ENCODE measurements at regions not wholly inside any gene's neighbourhood (a gene's known extent, or its start where the extent isn't known, plus 50 kb on each side); places are given as distances from the start of the nearest gene placed in this dataset.

GRCh38 chr2:106970471-106971261, 84.7 kb upstream of the ST6GAL2 start:
- no peaks in the 10 kb centered on the region for H3K4me1 ChIP-seq
- no peak for DNase-seq
- no peaks in the 10 kb centered on the region for H3K9me3 ChIP-seq
- TF ChIP-seq, protein P1, sequence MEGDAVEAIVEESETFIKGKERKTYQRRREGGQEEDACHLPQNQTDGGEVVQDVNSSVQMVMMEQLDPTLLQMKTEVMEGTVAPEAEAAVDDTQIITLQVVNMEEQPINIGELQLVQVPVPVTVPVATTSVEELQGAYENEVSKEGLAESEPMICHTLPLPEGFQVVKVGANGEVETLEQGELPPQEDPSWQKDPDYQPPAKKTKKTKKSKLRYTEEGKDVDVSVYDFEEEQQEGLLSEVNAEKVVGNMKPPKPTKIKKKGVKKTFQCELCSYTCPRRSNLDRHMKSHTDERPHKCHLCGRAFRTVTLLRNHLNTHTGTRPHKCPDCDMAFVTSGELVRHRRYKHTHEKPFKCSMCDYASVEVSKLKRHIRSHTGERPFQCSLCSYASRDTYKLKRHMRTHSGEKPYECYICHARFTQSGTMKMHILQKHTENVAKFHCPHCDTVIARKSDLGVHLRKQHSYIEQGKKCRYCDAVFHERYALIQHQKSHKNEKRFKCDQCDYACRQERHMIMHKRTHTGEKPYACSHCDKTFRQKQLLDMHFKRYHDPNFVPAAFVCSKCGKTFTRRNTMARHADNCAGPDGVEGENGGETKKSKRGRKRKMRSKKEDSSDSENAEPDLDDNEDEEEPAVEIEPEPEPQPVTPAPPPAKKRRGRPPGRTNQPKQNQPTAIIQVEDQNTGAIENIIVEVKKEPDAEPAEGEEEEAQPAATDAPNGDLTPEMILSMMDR (IDR thresholded peaks at IDR 0.05), result no peak
- no peak for TF ChIP-seq POLR2A (IDR thresholded peaks at IDR 0.05)
- H3K4me3 ChIP-seq, result no peak overlapping the region
- H3K27ac ChIP-seq, result no peak overlapping the region
- no peaks in the 10 kb centered on the region for H3K27me3 ChIP-seq
- no peaks in the 10 kb centered on the region for H3K36me3 ChIP-seq

DNA sequence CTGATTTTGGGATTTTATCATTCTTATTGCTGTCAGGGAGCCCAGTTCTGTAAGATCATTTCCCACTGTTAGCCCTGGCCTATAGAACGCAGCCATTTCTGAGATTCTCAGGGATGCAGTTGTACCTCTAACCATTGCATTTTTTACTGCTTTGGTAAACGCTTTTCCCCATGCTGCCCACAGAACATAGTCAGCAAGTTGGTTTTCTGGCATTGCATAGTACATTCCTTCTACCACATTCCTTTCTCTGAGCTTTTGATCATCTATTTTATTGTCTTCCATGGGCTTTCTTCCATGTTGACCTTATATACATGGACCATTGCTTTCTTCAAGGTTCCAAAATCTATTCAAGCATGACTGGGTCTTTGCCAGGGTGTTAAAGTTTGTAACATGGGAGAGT, 86.8 kb upstream of the ST6GAL2 start:
- DNase-seq, result no peak
- no peak for TF ChIP-seq POLR2A (IDR thresholded peaks at IDR 0.05)
- TF ChIP-seq, protein P1 (IDR thresholded peaks at IDR 0.05), result no peak
- H3K4me3 ChIP-seq, result no peak overlapping the region
- H3K27ac ChIP-seq, result no peak overlapping the region
- no peaks in the 10 kb centered on the region for H3K36me3 ChIP-seq
- no peaks in the 10 kb centered on the region for H3K4me1 ChIP-seq
- H3K9me3 ChIP-seq, result no peaks in the 10 kb centered on the region
- H3K27me3 ChIP-seq, result no peaks in the 10 kb centered on the region

DNA sequence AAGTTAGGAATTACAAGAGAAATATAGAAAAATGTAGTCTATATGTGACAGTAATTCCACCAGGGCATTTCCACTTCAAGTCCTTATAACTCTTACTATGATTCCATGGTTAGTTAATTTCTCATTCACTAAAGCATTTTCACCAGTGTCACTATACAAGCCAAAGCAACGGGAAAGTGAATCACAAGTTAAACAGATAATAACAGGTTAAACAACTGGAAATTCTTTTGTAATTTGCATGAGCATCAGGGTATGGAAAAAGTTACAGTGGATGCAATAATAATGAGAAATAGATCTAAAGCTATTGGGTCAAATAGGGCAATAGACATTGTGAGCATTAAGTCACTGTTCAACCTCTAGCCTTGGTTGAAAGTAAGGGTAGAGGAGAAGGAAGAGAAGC, 88.9 kb upstream of the ST6GAL2 start:
- no peaks in the 10 kb centered on the region for H3K9me3 ChIP-seq
- no peak overlapping the region for H3K4me3 ChIP-seq
- H3K27ac ChIP-seq, result no peak overlapping the region
- no peaks in the 10 kb centered on the region for H3K4me1 ChIP-seq
- TF ChIP-seq POLR2A (IDR thresholded peaks at IDR 0.05), result no peak
- TF ChIP-seq, protein P1 (IDR thresholded peaks at IDR 0.05), result no peak
- no peak for DNase-seq
- no peaks in the 10 kb centered on the region for H3K27me3 ChIP-seq
- no peaks in the 10 kb centered on the region for H3K36me3 ChIP-seq

DNA sequence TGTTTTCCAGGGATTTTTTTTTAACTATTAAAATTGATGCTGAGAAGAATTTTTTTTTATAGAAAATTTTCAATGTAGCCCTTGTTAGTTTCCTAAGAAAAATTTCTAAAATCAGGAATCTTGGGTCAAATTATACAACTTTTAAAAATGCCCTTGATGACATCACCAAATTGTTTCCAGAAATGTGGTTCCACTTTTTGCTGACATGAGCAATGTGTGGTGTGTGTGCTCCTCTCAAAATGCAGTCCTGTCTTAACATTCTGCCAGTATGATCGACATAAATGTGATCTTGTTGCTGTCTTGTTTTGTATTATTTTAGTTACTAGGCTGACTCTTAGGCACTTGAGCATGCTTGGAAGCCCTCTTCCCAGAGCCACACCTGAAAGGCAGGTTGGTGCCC, 89.7 kb upstream of the ST6GAL2 start:
- DNase-seq, result no peak
- Histone ChIP-seq H3K36me3 (no peaks in the 10 kb centered on the region), H3K4me3 (no peak overlapping the region), H3K27ac (no peak overlapping the region), H3K9me3 (no peaks in the 10 kb centered on the region), H3K4me1 (no peaks in the 10 kb centered on the region), H3K27me3 (no peaks in the 10 kb centered on the region)
- TF ChIP-seq, protein P1 (IDR thresholded peaks at IDR 0.05), result no peak
- TF ChIP-seq POLR2A (IDR thresholded peaks at IDR 0.05), result no peak

GRCh38 chr2:106976548-106976947, 90.6 kb upstream of the ST6GAL2 start:
- no peaks in the 10 kb centered on the region for H3K36me3 ChIP-seq
- H3K27ac ChIP-seq, result no peak overlapping the region
- TF ChIP-seq, protein P1 (IDR thresholded peaks at IDR 0.05), result no peak
- TF ChIP-seq POLR2A (IDR thresholded peaks at IDR 0.05), result no peak
- H3K4me1 ChIP-seq, result no peaks in the 10 kb centered on the region
- no peaks in the 10 kb centered on the region for H3K27me3 ChIP-seq
- no peak overlapping the region for H3K4me3 ChIP-seq
- H3K9me3 ChIP-seq, result no peaks in the 10 kb centered on the region
- DNase-seq, result no peak
